NCI-H2227 (cell line): ENCODE measurements at regions not wholly inside any gene's neighbourhood (a gene's known extent, or its start where the extent isn't known, plus 50 kb on each side); places are given as distances from the start of the nearest gene placed in this dataset.
"Not testable (repeated sequence)": the region's sequence is repeated elsewhere in the genome, so short reads cannot be mapped to it uniquely, and the experiment has no call there.

Experiments
- DNase-seq: peaks from one replicate; lab custom pipeline; 2025; ENCODE audit not compliant: unreplicated experiment; lab: John Stamatoyannopoulos, UW

DNA sequence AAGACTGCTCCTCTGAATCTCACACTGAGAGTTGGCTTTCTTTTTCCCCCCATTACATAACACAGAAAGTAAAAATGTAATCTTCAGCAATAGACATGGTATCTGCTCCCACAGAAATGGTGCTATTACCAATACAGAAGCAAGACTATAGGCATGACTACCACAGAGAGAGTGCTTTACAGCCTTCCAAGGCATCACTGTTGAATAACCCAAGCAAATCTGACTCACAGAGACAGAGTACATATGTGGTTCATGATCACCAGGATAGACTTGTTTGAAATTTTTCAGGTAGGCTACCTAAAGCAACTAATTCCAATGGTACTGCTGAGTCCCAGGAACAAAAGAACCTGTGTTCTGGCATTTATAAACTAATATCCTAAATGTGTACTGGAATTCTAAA lies 1373.4 kb upstream of the C9orf72 start:
- no peak for DNase-seq

DNA sequence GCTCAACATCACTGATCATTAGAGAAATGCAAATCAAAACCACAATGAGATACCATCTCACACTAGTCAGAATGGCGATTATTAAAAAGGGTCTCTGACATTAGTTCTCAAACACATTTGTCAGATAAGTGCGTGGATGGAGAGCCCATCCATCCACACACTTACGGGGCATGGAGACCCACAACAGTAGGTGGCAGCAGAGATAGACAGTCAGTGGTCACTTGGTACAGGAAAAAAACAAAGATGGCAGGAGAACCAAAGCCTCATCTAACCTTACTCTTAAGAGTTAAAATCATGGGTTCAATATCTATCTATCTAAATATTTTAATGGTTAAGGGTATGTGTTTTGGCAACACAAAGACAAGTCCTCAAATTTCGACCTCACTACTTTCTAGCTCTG lies 1378.7 kb upstream of the C9orf72 start:
- no peak for DNase-seq

DNA sequence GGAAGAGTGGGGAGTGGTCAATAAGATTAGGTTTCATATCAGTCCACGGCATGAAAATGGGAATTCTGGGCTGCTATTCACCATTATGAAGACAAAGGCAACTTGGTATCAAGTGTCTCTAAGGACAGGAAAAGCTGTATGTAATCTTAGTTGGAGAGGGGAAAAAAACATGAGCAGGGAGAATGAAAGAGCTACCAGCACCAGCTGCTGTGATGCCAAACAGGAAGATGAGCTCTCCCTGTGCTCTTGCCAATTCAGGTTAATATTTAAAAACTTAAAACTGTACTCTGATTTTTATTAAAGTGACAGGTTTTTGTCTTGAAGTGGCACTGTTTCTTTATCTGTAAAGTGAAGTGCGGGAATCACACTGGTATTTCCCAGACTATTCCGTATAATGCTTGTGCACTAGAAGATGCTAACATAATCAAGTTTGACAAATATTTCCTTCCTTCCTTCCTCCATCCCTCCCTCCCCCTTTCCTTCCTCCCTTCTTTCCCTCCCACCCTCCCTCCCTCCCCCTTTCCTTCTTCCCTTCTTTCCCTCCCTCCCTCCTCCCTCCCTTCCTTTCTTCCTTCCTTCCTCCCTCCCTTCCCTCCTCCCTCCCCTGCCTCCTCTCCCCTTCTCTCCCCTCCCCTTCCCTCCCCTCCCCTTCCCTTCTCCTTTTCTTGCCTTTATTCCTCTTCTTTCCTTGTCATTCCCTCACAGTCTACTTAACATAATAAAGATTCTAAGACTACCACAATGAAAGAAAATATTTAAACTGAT lies 1383.0 kb upstream of the C9orf72 start:
- DNase-seq, result no peak

DNA sequence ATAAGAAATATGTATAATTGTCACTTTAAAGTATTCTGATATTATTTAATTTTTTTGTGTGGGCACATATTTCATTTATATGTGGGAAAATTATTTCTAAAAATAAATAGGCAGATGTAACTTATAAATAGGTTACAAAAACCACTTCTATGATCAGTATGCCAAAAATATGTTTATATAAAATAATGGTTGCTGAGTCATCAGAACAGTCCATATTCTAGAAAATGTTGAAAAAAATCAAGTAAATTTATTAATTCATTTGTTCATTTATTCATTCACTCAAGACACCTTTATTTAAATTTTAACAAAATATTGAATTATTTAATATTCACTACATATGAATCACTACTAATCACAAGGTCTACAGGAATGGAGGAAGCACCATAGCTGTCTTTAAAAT lies 1387.3 kb upstream of the C9orf72 start:
- DNase-seq, result no peak

DNA sequence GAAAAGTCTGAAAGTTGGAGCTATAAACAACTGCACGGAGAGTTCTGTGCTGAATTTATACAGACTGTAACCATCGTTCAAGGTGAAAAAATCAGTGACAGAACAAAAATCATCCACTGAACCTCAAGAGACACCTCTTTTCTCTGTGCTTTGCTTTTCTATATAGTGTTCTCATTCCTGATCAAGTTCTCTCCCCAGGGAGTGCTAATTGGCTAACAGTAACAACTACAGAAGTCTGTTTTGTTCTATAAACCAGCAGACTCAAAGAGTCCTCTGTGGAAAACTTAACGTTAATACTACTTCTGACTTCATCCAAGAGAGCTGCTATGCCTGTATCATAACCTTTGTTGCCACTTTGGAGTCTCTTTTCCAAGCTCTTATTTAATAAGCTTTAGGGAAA lies 1388.3 kb upstream of the C9orf72 start:
- DNase-seq, result no peak

DNA sequence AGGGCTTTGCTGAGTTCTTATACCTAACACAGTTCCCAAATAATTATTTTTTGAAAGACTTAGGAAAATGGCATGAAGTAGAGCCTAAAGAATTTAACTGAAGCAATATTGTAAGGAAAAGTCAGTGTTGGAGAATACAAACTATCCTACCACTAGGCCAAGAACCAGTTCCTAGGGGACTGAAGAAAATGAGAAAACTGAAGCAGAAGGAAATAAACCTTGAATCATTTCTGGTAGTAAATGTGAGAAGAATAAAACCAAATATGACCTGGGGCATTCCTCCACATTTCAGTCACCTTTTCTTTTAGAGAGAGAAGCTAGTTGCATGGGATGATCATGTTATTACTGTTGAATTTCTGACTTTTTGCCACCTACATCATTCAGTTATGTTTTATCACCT lies 1393.9 kb upstream of the C9orf72 start:
- DNase-seq, result no peak

DNA sequence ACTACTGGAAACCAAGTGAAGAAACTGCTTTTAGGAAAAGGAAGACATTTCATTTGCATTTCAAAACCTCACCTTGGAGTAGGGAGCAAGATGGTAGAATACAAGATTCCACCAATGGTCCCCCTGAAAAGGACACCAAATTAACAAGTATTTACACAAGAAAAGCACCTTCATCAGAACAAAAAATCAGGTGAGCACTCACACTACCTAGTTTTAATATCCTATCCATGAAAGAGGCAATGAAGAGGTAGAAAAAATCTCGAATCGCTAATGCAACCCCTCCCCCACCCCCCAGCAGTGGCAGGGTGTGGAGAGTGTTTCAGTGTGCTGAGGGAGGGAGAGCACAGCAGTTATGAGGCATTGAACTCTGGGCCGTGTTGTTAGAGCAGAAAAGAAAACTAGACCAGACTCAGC lies 1397.0 kb upstream of the C9orf72 start:
- no peak for DNase-seq

DNA sequence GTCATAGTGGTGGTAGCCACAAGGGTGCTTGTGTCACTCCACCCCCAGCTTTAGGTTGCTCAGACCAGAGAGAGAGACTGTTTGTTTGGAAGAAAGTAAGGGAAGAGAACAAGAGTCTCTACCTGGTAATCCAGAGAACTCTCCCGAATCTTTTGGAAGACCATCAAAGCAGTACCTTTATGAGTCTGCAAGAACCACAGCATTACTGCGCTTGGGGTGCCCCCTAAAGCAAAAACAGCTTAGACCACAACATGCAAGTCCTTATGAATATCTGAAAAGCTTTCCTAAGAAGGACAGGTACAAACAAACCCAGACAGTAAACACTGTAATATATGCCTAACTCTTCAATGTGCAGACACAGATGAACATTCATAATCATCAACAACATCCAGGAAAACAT lies 1398.6 kb upstream of the C9orf72 start:
- DNase-seq, result no peak

DNA sequence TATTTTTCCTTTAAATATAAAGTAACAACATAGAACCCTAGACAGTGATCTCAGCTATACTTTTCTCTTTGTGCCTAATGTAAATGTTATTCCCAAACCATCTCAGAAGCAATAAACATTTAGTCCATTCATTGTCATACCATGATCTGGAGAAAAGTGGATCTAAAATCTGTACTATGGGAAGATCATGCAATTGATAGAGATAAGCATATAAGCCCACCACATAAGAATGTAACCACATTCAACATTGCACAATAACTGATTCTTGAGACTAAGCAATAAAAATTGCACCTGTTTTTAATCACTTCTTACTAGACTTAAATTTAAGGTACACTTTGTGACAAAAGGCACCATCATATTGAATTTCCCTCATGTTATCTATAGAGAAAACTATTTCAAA lies 1403.0 kb upstream of the C9orf72 start:
- no peak for DNase-seq

DNA sequence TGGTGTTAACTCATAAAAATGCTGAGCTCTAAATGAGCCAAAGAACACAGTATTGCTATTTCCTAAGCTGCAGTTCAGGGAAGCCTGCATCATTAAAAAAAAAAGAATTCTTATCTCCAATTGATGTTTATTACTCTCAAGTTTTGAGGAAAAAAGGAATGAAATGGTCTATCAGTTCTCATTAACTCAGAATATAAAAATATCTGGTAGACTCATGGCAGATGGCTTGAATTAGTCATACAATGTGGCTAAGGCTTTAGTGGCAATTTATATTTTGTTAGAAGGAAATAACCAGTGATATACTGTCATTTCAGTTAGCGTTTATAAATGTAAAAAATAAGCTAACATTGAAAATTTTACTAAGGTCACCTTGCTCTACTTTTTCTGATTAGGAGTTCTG lies 1403.4 kb upstream of the C9orf72 start:
- DNase-seq, result no peak

DNA sequence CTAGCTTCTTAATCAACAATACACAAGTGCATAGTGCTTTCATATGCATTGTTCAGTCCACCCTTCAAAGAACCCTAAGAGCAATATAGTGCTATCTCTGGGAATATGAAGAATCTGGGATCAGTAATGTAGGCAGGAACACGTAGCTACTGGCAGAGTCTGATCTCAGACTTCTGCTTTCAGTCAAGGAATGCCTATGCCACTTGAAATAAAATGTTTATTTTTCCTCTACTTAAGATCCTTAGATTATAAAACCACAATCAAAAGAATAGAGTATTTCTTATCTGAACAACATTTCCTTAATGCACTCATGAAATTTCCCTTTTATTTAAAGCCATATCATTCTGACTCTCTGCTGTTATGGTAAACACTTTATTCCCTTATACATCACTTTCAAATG lies 1407.8 kb upstream of the C9orf72 start:
- no peak for DNase-seq

DNA sequence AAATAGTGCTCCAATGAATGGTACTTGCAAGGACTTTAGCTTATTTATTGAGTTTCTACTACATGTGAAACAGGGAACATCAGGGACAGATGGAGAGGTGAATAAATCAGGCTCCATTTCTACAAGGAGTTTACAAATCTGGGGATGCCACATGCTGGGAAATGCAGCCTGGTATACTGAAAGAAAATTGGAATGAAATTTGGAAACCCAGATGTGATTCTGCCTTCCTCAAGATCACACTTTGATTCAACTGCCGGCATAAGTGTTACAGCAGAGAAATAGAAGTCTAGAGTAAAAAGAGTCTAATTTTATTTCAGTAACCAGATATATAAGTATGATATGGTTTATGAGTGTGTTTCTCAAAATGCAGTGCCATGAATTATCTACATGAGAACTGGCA lies 1408.4 kb upstream of the C9orf72 start:
- no peak for DNase-seq

DNA sequence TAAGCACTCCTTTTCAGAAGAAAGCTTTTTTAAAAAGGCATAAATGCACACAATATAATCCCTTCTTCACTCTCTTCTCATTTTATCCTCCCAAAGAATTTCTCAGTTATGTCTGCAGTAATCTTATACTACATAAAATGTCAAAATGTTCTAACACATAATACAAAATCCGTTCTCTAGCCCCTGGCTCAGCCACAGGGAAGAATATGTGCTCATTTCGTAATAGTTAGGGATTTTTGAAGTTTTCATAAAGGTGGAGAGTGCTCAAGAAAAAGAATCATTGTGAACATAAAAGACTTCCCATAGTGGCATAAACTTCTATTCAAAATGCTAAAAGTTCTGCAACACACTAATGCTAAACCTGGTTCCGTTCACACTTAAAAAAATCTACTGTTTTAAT lies 1410.7 kb upstream of the C9orf72 start:
- DNase-seq, result no peak

DNA sequence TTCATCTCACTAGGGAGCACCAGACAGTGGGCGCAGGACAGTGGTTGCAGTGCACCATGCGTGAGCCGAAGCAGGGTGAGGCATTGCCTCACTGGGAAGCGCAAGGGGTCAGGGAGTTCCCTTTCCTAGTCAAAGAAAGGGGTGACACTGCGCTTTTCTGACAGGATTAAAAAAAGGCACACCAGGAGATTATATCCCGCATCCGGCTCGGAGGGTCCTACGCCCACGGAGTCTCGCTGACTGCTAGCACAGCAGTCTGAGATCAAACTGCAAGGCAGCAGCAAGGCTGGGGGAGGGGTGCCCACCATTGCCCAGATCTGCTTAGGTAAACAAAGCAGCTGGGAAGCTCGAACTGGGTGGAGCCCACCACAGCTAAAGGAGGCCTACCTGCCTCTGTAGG lies 1416.7 kb upstream of the C9orf72 start:
- DNase-seq, result not testable (repeated sequence)

DNA sequence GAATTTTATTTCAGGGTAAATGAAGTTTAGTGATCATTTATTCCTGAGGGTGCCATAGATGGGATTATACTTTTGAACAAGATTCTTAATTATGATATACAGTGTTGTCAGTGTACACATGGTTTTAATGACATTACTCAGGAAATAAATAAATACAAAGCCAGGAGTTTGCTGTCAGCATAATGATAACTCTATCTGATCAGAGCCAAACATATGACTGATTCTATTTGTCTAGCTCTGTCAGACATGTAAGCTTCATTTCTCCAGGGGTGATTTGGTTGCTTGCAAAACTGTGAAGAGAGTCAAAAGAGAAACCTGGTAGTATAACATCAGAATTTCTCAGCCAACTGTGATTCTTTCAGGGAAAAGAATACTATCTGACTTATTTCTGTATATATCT lies 1425.8 kb upstream of the C9orf72 start:
- DNase-seq, result no peak

DNA sequence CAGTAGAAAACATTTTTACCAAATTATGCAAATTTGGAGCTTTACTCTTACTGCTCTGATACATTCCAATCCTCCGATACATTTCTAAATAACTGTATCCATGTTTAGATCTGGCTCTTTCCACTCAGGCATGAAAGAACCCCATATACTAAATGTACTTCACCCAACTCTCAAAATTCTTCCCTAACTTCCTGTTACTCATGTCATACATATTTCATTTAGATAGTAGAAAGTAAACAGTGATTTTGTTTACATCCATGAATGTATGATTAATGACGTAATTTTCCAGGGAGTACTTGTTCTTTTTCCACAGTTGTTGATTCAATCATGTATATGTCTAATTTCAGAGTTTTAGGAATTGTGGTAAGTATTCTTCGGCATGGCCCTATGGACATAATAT lies 1426.5 kb upstream of the C9orf72 start:
- no peak for DNase-seq

DNA sequence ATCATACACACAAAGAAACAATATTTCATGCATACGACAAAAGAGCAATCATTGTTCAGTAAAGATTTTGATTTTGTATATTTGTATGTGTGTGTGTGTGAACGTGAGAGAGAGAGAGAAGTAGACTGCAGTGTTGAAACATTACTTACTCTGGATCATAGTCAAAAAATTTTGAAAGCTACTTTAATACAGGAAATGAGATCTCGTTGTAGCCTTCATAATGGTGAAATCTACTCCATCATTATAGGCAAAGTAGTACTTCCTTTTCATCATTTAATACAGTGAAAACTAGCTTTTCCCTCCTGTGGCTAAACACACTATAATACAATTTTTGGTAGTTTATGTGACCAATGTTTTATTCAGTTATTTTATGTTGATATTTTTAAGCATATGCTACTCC lies 1427.7 kb upstream of the C9orf72 start:
- no peak for DNase-seq

DNA sequence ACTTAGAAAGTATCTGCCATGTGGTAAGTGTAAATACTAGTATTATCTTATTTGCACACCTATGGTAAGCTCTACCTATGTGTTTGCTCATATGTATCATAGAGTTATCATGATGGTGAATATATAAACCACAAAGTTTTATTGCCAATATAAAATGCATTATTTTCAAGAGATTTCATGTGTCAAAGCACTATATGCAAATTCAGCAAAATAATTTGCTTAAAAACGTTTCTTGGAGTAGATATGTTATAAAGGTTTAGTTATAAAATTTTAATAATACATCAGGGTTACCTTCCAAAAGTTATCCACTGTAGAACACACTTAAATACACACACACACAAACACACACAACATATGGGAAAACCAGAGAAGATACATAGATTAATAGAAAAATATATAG lies 1431.7 kb upstream of the C9orf72 start:
- DNase-seq, result no peak

DNA sequence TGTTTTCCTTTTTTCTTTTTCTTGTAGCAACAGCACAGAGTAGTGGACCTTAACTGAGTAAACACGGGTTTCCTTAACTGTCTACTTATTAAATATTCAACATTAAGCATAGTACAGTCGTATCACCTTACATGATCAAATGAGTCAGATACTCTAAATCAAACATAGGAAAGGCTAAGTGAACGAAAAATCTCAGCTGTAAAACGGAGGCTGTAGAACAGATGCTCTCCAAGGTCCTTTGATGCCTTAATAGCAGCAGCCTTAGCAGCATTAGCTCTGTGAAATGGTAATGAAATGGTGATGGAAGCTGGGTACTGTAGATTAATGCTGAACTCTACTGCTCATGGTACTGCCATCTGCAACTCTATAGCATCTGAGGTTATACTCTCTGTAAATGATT lies 1433.3 kb upstream of the C9orf72 start:
- no peak for DNase-seq

DNA sequence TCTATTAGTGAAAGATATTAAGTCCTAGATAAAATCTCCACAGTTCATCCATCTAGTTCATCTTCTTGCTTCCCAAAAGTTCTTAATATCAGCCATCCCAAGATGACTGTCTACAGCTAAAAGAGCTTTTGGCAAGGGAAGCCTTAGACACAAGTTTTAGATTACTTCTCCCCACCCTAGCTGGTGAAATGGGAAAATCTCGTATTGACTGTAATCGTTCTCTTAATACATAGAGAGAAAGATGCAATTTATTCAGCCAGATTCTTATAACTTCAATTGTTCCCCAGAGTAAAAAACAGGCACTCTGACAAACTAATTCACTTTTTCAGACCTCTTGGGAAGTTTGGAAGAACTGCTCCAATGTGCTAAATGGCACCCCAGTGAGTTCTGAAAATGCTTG lies 1439.6 kb upstream of the C9orf72 start:
- no peak for DNase-seq

DNA sequence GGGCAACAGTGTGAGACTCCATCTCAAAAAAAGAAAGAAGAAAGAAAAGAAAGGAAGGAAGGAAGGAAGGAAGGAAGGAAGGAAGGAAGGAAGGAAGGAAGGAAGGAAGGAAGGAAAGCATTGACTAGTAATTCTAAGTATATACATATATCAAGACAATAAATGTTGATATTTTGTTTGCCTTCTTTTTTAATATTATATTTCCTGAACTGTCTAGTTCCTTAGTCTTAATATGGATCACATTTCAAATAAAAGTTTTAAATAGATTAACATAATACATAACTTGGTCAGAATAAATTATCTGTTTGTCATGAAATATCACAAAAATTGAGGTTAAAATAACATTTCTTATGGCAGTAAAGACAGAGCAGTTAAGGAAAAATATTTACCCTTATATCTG lies 1448.4 kb upstream of the C9orf72 start:
- no peak for DNase-seq

DNA sequence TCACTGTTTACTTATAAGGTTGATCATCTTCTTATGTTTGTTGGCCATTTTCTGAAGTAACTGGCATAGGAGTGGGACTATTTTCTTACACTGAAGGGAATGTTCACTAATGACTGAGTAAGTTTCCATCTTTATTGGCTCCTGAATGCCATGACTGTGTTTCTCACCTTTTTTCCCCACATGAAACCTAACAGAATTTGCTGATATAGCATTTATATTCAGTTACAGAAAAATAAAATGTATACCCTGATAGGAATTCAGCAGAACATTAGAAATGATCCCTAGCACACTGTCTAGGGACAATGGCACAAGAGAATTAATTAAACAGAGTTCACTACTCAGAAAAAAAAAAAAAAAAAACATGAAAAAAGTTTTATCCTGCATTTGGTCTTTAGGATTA lies 1465.1 kb upstream of the C9orf72 start:
- no peak for DNase-seq

DNA sequence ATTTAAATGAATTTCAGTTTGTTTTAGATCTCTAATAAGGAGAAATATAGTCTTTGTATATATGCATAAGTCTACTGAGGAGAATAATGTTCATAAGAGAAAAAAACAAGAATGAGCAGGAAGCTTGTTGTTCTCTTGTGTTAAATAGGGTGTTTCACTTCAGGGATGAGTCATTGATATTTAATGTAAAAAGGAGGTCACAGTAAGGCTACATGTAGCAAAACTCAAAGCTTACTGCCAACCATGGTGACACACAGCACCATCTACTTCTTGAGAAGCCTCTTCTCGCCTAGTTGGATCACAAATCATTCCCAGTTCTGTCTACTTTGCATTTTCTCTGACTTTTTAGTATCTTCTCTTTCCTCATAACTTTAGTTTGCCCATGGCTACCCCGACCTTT lies 1466.0 kb upstream of the C9orf72 start:
- DNase-seq, result no peak

DNA sequence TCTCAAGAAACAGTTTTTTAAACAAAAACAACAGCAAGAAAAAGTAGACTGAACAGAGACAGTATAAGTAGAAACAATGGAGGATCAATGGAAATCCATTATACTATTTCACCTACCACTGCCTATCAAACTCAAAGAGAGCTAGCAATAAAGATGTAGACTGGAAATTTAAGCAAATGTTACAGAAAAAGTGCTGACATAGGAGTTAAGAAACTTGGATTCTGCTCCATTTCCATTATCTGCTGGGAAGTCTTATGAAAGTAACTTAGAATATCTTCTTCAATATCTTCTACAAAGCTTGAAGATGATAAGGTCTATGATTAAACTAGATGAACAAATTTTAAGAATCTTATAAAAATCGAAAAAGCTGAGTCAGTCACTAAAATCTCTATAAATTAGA lies 1469.8 kb upstream of the C9orf72 start:
- DNase-seq, result no peak
